ENCODE measurements at regions not wholly inside any gene's neighbourhood (a gene's known extent, or its start where the extent isn't known, plus 50 kb on each side); places are given as distances from the start of the nearest gene placed in this dataset.

DNA sequence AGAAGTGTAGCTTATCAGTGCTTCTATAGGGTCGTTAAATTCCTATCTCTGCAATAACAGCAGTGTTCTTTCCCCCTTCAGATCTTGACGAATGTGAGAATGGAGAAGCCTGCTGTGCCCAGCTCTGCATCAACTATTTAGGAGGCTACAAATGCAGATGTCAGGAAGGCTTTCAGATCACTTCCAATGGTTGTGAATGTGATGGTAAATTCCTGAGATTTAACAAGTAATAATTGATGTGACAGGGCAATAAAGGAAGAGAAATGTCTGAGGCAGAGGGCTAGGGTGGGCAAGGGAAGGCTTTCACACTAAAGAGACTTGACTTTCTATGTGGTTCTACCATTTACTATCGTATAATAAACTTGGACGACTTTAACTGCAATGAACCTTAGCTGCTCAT lies 711.7 kb upstream of the GOLIM4 start:
- Mint-ChIP-seq H3K9me3 (ENCODE audit: unreplicated experiment) (no peaks in the 10 kb centered on the region), H3K36me3 (ENCODE audit: insufficient read depth, unreplicated experiment) (no peaks in the 10 kb centered on the region), H3K27me3 (ENCODE audit: insufficient read depth, unreplicated experiment) (peaks cover 16% of the 10 kb centered on the region), H3K4me1 (ENCODE audit: insufficient read depth, unreplicated experiment) (no peaks in the 10 kb centered on the region), H3K27ac (ENCODE audit: low read depth, unreplicated experiment) (no peak overlapping the region), H3K4me3 (ENCODE audit: unreplicated experiment) (no peak overlapping the region)
- DNase-seq (ENCODE audit: unreplicated experiment) = no peak
- CTCF ChIA-PET = no interaction called here
- intact Hi-C loops (cut with micrococcal nuclease) = no loop called here
- TF ChIP-seq, protein P1, sequence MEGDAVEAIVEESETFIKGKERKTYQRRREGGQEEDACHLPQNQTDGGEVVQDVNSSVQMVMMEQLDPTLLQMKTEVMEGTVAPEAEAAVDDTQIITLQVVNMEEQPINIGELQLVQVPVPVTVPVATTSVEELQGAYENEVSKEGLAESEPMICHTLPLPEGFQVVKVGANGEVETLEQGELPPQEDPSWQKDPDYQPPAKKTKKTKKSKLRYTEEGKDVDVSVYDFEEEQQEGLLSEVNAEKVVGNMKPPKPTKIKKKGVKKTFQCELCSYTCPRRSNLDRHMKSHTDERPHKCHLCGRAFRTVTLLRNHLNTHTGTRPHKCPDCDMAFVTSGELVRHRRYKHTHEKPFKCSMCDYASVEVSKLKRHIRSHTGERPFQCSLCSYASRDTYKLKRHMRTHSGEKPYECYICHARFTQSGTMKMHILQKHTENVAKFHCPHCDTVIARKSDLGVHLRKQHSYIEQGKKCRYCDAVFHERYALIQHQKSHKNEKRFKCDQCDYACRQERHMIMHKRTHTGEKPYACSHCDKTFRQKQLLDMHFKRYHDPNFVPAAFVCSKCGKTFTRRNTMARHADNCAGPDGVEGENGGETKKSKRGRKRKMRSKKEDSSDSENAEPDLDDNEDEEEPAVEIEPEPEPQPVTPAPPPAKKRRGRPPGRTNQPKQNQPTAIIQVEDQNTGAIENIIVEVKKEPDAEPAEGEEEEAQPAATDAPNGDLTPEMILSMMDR (IDR thresholded peaks at IDR 0.05; ENCODE audit: unreplicated experiment) = no peak
- BruUV-seq (replicated peaks) = no TSS peak
- POLR2A ChIA-PET = no interaction called here

DNA sequence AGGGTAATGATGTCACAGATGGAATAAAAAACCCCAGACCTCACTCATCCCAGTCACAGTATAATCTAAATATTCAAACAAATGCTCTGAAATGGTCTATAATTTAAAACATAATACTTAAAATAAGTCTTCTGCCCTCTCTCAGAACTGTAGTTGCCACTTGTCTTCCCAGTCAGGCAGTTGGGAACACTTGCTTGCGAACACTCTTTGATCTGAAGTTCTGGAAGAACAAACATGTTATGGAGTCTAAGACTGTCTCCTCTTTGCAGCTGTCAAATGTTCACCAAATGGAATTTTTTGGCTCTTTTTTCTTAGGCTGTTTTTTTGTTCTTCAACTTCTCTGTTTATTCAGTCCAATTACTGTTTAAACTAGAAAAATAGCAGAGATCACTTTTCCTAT lies 711.1 kb upstream of the GOLIM4 start:
- no peaks in the 10 kb centered on the region for H3K9me3 Mint-ChIP-seq (ENCODE audit: unreplicated experiment)
- peaks cover 16% of the 10 kb centered on the region for H3K27me3 Mint-ChIP-seq (ENCODE audit: insufficient read depth, unreplicated experiment)
- H3K4me3 Mint-ChIP-seq (ENCODE audit: unreplicated experiment) = no peak overlapping the region
- no TSS peak for BruUV-seq (replicated peaks)
- TF ChIP-seq, protein P1 (IDR thresholded peaks at IDR 0.05; ENCODE audit: unreplicated experiment) = no peak
- ChIA-PET POLR2A (no interaction called here), CTCF (no interaction called here)
- no peak for DNase-seq (ENCODE audit: unreplicated experiment)
- intact Hi-C loops (cut with micrococcal nuclease) = no loop called here
- peaks cover under 1% of the 10 kb centered on the region for H3K4me1 Mint-ChIP-seq (ENCODE audit: insufficient read depth, unreplicated experiment)
- no peaks in the 10 kb centered on the region for H3K36me3 Mint-ChIP-seq (ENCODE audit: insufficient read depth, unreplicated experiment)
- no peak overlapping the region for H3K27ac Mint-ChIP-seq (ENCODE audit: low read depth, unreplicated experiment)

DNA sequence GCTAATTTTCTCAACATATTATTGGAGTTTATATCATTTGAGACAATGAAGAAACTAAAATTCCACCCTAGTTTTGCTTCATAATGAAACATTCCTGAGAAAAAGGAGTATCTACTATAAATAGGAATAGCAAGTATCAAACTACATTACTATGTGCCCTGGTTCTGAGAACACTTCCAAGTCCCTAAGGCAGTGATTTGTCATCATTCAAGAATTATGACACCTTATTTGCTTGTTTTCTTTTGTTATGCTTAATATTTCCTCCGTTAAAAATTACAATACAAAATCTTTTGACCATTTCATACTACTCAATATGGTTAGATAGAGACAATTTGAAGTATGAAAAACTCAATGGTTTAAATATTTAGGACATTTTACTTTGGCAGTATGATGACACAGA lies 707.8 kb upstream of the GOLIM4 start:
- CTCF ChIA-PET = no interaction called here

DNA sequence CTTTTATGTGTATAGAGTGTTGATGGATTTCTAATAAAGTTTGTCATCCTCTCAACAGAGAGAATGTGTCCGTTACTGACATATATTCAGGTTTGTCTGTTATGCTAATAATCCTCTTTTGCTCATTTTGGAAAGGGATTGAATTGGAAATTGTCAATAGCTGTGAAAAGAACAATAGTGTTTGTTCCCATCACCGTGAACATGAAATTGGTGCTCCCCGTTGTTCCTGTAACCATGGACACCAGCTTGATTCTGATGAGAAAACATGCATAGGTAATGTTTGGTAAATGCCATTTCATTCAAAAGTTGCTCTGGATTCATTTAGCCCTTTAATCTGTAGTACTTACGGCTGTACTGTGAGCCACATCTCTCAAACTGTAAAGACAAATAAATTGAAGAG lies 707.0 kb upstream of the GOLIM4 start:
- TF ChIP-seq, protein P1 (IDR thresholded peaks at IDR 0.05; ENCODE audit: unreplicated experiment) = no peak
- ChIA-PET CTCF (interaction anchor here (0.6 kb wide), 1 partner anchor 242 kb away, joined by 3 read pairs; no protein-coding TSS in a partner anchor), POLR2A (no interaction called here)
- intact Hi-C loops (cut with micrococcal nuclease) = no loop called here
- no peaks in the 10 kb centered on the region for H3K27me3 Mint-ChIP-seq (ENCODE audit: insufficient read depth, unreplicated experiment)
- no peak overlapping the region for H3K4me3 Mint-ChIP-seq (ENCODE audit: unreplicated experiment)
- H3K36me3 Mint-ChIP-seq (ENCODE audit: insufficient read depth, unreplicated experiment) = no peaks in the 10 kb centered on the region
- H3K4me1 Mint-ChIP-seq (ENCODE audit: insufficient read depth, unreplicated experiment) = peaks cover 5% of the 10 kb centered on the region
- no peak overlapping the region for H3K27ac Mint-ChIP-seq (ENCODE audit: low read depth, unreplicated experiment)
- no peak for DNase-seq (ENCODE audit: unreplicated experiment)
- no peaks in the 10 kb centered on the region for H3K9me3 Mint-ChIP-seq (ENCODE audit: unreplicated experiment)
- no TSS peak for BruUV-seq (replicated peaks)

More for the DNA sequence above, 707.8 kb upstream of the GOLIM4 start:
- TF ChIP-seq, protein P1 (IDR thresholded peaks at IDR 0.05; ENCODE audit: unreplicated experiment) = no peak
- Mint-ChIP-seq H3K27ac (ENCODE audit: low read depth, unreplicated experiment) (no peak overlapping the region), H3K4me3 (ENCODE audit: unreplicated experiment) (no peak overlapping the region), H3K27me3 (ENCODE audit: insufficient read depth, unreplicated experiment) (no peaks in the 10 kb centered on the region), H3K9me3 (ENCODE audit: unreplicated experiment) (no peaks in the 10 kb centered on the region), H3K4me1 (ENCODE audit: insufficient read depth, unreplicated experiment) (peaks cover 5% of the 10 kb centered on the region), H3K36me3 (ENCODE audit: insufficient read depth, unreplicated experiment) (no peaks in the 10 kb centered on the region)
- intact Hi-C loops (cut with micrococcal nuclease) = no loop called here
- BruUV-seq (replicated peaks) = no TSS peak
- POLR2A ChIA-PET = no interaction called here
- DNase-seq (ENCODE audit: unreplicated experiment) = no peak
